ENCODE measurements at regions not wholly inside any gene's neighbourhood (a gene's known extent, or its start where the extent isn't known, plus 50 kb on each side); places are given as distances from the start of the nearest gene placed in this dataset.

- Histone ChIP-seq H3K9ac (ENCODE audit: low read length) (no peak overlapping the region), H4K20me1 (ENCODE audit: insufficient read depth, low read length) (no peaks in the 10 kb centered on the region), H3K4me3 (ENCODE audit: low read length) (no peak overlapping the region), H2AFZ (ENCODE audit: low read length) (no peak overlapping the region), H3K9me2 (replicated peaks; ENCODE audit: insufficient read depth, low read length) (no peaks in the 10 kb centered on the region), H3K79me2 (ENCODE audit: low read length) (no peaks in the 10 kb centered on the region), H3K4me2 (ENCODE audit: low read depth, low read length) (no peak overlapping the region), H3K27ac (ENCODE audit: low read length) (no peak overlapping the region), H3K36me3 (replicated peaks; ENCODE audit: insufficient read depth, low read length) (no peaks in the 10 kb centered on the region), H3K9me3 (replicated peaks; ENCODE audit: insufficient read depth, low read length) (no peaks in the 10 kb centered on the region), H3F3A (ENCODE audit: insufficient read depth, low read length) (no peaks in the 10 kb centered on the region), H3K27me3 (replicated peaks; ENCODE audit: insufficient read depth, low read length) (no peaks in the 10 kb centered on the region), H3K4me1 (ENCODE audit: low read length) (no peaks in the 10 kb centered on the region; the same call in 1 of the 2 replicates)
- TF ChIP-seq EZH2 (optimal IDR thresholded peaks at IDR 0.05; ENCODE audit: low read depth, low read length) (no peak), EZH2phosphoT487 (IDR thresholded peaks at IDR 0.05; ENCODE audit: low read length) (no peak), CTCF (IDR thresholded peaks at IDR 0.05; ENCODE audit: low read length) (no peak)
- no peak for DNase-seq
Observed at GRCh38 chr3:117848606-117849005, 1139.0 kb downstream of the TUSC7 start.

GRCh38 chr3:117853923-117854668 lies 1144.5 kb downstream of the TUSC7 start:
- Histone ChIP-seq H3K4me1 (ENCODE audit: low read length) (no peaks in the 10 kb centered on the region), H3K27ac (ENCODE audit: low read length) (no peak overlapping the region), H3K9ac (ENCODE audit: low read length) (no peak overlapping the region), H3K79me2 (ENCODE audit: low read length) (no peaks in the 10 kb centered on the region), H3F3A (ENCODE audit: insufficient read depth, low read length) (no peaks in the 10 kb centered on the region), H3K4me2 (ENCODE audit: low read depth, low read length) (no peak overlapping the region), H4K20me1 (ENCODE audit: insufficient read depth, low read length) (no peaks in the 10 kb centered on the region), H3K27me3 (replicated peaks; ENCODE audit: insufficient read depth, low read length) (no peaks in the 10 kb centered on the region), H3K9me2 (replicated peaks; ENCODE audit: insufficient read depth, low read length) (no peaks in the 10 kb centered on the region), H3K4me3 (ENCODE audit: low read length) (no peak overlapping the region), H2AFZ (ENCODE audit: low read length) (no peak overlapping the region), H3K9me3 (replicated peaks; ENCODE audit: insufficient read depth, low read length) (no peaks in the 10 kb centered on the region), H3K36me3 (replicated peaks; ENCODE audit: insufficient read depth, low read length) (no peaks in the 10 kb centered on the region)
- no peak for DNase-seq
- TF ChIP-seq EZH2 (optimal IDR thresholded peaks at IDR 0.05; ENCODE audit: low read depth, low read length) (no peak), EZH2phosphoT487 (IDR thresholded peaks at IDR 0.05; ENCODE audit: low read length) (no peak), CTCF (IDR thresholded peaks at IDR 0.05; ENCODE audit: low read length) (no peak)

GRCh38 chr3:117856354-117856753 lies 1146.8 kb downstream of the TUSC7 start:
- TF ChIP-seq CTCF (IDR thresholded peaks at IDR 0.05; ENCODE audit: low read length) (no peak), EZH2phosphoT487 (IDR thresholded peaks at IDR 0.05; ENCODE audit: low read length) (no peak), EZH2 (optimal IDR thresholded peaks at IDR 0.05; ENCODE audit: low read depth, low read length) (no peak)
- H3K4me3 ChIP-seq (ENCODE audit: low read length): no peak overlapping the region
- no peak overlapping the region for H3K27ac ChIP-seq (ENCODE audit: low read length)
- no peaks in the 10 kb centered on the region for H3K79me2 ChIP-seq (ENCODE audit: low read length)
- H3K4me1 ChIP-seq (ENCODE audit: low read length): no peaks in the 10 kb centered on the region
- H2AFZ ChIP-seq (ENCODE audit: low read length): no peak overlapping the region
- H3K9me3 ChIP-seq (replicated peaks; ENCODE audit: insufficient read depth, low read length): no peaks in the 10 kb centered on the region
- H3K36me3 ChIP-seq (replicated peaks; ENCODE audit: insufficient read depth, low read length): no peaks in the 10 kb centered on the region
- DNase-seq: no peak
- H3K4me2 ChIP-seq (ENCODE audit: low read depth, low read length): no peak overlapping the region
- no peaks in the 10 kb centered on the region for H3K27me3 ChIP-seq (replicated peaks; ENCODE audit: insufficient read depth, low read length)
- no peaks in the 10 kb centered on the region for H3K9me2 ChIP-seq (replicated peaks; ENCODE audit: insufficient read depth, low read length)
- no peaks in the 10 kb centered on the region for H4K20me1 ChIP-seq (ENCODE audit: insufficient read depth, low read length)
- H3F3A ChIP-seq (ENCODE audit: insufficient read depth, low read length): no peaks in the 10 kb centered on the region
- H3K9ac ChIP-seq (ENCODE audit: low read length): no peak overlapping the region

All from MM.1S (cell line).